T-helper 1 cell treated with Interleukin-12 subunit alpha and Interleukin-12 subunit beta and Interleukin-4 antibody, amounts not matched to agents 30 ng/mL and 1 ng/mL, for 36 hours (primary cell): ENCODE measurements at regions not wholly inside any gene's neighbourhood (a gene's known extent, or its start where the extent isn't known, plus 50 kb on each side); places are given as distances from the start of the nearest gene placed in this dataset.

Experiments
- intact Hi-C: fragments of 100-400 bp; cut with micrococcal nuclease; formaldehyde crosslinking; loops from one replicate; pipeline ENCODE4 v1.15.1; 2024

DNA sequence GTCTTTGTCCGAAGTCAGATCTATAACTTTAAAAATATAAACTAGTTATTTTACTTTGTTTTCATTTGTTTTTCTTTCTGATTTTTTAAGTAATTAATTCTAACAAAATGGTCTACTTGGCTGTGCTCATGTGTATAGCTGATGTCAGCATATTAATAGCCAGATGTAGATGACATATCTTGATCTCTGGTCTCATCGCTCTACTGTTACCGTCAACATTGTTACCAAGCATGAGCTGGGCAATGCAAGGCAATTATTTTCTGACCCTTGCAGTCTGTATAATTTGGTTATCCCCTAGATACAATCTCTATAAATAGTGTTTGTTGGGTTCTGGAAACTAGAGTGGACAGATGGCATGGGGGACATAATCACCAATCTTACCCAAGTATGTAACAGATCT lies 151.6 kb upstream of the PTPRK start:
- intact Hi-C loops: no loop called here

DNA sequence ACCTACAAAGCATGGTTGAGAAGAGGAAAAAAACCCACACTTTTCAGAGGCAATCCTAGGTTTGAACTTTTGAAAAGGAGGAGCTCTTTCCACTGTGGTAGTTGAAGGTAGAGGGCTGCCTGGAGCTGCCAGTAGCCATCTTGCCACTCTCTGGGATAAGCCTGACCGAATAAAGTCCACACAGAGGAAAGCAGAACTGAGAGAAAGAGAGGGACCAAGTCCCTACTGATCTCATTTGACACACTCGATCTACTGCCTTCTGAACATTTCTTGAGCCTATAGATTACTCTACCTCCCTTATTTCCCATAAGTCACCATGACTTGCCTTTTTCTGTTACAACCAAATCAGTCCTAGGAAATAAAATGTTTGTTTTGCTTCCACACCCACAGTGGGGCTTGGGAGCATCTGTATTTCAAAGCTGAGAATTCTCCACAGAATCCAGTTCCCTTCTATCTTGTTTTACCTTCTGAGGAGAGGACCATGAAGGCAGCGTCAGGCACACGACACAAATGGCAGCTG lies 147.0 kb upstream of the PTPRK start:
- intact Hi-C loops: no loop called here

DNA sequence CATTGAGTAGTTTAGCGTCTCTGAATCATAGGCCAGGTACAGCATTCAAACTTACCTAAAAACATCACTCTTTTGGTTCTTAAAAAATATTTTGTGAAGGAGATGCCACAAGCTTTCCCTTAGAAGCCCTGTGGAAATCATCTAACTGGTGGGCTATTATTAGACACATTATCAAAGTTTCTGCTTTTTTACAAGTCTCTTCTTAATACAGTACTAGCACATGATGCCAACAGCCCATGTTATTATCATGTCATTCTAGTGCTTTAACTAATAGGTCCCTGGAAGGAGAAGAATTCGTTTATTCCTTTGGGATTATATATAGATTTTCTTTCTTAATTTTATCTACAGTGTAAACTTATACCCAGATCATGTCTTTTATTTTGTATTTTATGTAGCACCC lies 146.0 kb upstream of the PTPRK start:
- intact Hi-C loops: no loop called here

DNA sequence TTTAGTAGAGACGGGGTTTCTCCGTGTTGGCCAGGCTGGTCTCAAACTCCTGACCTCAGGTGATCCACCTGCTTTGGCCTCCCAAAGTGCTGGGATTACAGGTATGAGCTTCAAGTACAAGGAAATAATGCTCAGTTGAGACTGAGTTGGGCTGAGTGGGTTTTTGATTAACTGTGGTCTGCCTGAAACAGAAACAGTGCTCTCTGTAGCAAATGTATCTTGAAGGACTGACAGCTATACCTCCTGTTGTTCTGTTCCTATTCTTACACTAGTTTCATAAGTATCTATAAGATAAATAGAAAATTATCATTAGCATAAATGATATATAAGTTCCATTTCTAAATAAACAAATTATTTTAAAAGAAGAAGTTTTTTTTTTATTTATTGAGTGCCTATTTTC lies 142.8 kb upstream of the PTPRK start:
- intact Hi-C loops: no loop called here

DNA sequence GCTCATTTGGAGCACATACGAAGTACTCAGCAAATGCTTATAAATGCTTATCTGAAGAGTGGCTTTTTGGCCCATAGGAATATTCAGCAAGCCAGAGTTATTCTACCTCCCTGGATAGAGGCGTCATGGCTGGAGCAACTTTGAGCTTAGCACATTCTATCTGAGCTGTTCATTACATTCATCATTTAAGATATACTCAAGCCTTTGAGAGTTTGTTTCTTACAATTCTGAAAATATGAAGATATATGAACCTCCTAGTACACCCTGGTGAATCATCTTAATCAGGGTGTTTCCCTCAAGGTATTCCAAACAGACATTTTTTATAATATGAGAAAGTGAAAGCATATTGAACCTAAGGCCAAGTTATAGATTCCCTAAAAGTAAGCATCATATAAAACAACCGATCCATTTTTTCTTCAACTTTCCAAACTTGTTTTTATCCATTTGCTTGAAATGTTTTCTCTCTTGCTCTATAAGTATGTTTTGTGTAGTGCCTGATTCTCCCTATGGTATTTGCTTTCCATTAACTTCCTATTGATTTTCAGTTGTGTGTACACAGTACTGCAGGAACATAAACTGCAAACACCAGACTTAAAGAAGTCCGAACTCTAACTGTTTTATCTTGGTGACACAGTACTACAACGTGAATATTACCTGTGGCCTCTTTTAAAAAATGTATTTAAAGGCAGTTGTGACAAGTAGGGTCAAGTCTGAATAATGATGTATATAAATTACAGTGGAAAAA lies 139.7 kb upstream of the PTPRK start:
- intact Hi-C loops: no loop called here

DNA sequence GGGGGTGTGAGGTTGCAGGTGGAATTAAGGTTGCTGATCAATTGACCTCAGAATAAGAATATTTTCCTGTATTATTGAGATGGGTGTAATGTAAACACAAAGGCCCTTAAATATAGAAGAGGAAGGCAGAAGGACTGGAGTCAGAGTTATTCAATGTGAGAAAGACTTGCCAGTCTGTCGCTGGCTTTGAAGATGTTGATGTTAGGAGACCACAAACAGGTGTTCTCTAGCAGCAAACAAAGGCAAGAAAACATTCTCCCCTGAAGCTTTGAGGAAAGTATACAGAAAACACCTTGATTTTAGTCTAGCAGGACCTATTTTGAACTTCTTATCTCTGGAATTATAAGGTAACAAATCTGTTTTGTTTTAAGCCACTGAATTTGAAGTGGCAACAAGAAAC lies 138.9 kb upstream of the PTPRK start:
- intact Hi-C loops: no loop called here

DNA sequence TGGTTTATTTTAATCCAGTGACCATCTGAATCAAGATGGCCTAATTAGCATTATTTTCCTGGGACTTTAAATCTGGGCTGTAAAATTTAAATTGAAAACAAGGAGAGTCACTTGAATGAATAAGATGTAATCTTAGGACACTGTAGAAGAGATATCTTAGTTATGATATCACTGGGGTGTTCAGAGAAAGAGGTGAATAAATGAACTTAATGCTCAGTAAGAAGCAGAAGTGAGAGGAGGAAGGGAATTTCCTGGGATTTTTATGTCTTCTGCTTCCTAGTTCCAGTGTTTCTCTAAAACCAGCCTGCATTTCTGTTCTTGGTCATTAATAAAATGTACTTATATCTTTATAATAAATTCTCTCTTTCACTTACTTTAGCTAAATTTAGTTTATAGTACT lies 136.8 kb upstream of the PTPRK start:
- intact Hi-C loops: no loop called here

DNA sequence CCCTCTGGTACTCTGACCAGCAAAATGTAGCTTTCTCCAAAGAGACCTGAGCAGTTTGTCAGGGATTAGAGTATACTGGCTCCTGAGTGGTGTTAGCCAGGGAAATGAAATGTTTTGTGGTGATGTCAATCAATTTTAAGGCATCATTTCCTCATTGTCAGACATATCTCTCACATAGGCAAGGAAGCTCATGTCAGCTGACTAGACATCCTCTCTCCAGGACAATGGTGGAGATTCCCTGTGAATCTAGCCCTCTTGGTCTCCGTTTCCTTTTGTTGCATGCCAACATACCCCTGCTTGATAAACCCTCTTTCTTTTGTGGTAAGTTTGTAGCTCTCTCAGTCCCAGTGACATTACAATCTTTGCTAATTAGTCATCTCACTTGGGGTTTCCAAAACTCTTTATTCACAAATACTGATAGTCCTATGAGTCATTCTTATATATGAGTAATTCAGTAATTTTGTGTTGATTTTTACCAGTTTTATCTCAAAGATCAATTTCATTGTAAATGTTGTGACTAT lies 135.6 kb upstream of the PTPRK start:
- intact Hi-C loops: no loop called here

DNA sequence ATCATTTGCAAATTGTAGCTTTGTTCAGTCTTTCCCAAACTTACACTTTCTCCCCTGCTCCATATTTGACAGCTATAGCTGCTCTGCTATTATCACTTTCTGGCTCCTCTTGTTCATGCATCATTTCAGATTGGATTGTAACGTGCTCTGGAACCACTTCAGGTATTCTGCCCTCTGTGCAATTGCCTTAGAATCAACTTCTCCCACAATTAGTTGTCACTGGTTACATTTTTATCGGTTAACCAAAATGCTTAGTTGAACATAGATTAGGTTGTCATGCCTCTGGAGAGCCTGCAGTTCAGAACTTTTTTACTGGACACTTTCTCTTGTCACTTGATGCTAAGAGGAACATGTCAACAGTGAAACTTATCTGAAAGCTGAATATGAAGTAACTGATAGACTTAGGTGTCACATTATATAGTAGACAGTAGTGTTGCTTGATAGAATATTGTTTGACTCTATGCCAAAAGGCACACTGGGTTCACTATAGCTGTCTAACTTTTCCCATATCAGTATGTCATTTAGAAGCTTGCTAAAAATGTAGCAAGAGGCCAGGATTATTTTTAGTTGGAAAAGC lies 127.7 kb upstream of the PTPRK start:
- intact Hi-C loops: no loop called here

DNA sequence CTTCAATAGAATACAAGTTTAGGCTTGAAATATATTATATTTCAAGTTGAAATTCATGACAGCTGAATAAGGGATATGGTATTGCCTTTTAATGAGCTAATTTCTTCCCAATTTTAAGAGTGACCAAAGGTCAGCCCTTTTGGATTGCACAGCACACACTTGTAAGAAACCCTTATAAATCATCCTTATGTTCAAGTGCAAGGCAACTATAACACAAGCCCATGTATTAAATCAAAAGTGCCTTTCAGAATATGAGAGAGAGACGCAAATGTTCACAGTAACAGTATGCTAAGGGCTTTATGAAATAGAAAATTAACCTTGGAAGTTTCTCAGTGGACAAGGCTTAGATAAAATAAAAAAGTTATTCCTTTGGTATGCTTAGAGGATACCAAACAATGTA lies 121.7 kb upstream of the PTPRK start:
- intact Hi-C loops: no loop called here

DNA sequence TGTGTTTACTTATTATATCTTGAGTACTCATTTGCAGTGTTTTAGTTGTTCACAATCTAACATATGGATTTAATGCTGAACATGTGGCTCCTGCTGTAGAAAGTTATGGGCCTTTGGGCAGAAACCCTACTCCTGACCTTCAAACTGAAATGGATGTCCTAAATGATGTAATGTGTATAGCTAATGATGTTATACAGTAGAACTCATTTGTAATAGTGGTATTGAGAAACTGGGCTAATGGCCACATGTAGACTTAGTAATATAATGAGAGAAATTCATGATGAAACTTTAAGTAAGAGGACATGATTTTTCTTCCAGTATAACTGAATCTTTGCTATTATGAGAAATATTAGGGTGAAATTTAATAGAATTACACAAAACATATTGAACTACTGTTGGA lies 121.3 kb upstream of the PTPRK start:
- intact Hi-C loops: no loop called here

DNA sequence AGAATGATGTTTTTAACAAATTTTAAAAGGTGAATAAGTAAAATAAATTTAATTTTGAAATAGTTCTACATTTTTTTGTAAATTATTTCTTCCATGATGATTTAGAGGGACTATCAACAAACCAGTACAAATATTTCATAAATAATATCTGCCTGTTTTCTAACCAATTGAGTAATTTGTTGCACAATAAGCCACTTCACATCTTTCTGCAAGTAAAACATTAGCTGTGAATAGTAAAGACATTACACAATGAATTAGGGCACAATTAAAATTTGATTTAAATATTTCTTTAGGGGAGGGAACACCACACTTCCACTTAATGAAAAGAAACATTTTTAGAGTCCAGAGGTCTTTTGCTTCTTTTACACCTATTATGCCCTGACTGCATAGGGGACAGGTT lies 118.4 kb upstream of the PTPRK start:
- intact Hi-C loops: no loop called here

DNA sequence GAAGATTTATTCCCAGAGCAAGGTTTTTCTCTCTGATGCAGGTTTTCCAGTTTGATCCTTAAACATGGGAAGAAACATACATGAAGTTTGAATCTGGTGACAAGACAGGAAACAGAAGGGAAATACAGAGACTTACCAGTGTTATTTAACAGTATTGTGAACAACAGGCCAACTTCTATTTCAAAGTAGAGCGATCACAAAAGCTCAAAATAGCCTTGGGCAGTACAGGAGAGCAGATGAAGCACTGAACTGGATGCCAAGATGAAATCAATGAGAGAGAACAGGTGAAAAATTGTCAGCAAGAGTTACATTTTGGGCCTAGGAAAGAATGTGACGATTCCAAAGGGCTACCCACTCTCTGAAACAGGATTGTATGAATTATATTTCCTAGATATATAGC lies 114.8 kb upstream of the PTPRK start:
- intact Hi-C loops: no loop called here

DNA sequence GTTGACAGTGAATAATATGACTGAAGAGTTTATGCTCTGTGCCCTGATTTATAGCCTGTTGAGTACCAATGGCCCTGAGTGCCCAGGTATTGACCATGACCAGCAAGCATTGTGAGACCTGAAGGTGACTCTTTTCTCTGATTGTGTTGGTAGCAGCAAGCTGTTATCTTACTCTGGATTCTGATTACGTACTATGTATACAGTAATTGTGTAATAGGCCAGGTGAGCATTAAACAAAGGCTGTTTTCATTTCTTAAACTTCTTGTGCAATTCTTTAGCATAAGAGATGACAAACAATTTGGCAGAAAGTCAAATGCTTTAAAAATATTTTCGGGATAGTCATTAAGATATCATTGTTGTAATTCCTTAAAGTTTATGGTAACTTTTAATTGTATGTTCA lies 111.7 kb upstream of the PTPRK start:
- intact Hi-C loops: no loop called here

DNA sequence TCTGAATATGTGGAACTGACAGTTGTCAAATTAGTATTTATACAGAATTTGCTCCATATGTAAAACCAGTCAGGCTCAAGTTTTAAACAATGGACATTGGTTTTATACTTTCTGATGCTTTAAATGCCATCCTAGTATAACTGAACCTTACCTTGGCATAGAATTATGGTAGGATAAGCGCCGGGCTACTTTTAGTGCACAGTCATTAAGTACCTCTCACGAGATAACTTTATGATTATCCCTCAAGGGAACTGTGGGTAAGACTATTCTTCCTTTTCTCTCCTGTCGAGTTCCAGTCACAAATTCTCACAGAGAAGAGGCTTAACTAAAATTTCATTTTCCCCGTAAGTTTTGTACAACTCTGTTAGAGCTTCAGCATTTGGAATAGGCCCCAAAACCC lies 110.6 kb upstream of the PTPRK start:
- intact Hi-C loops: no loop called here

DNA sequence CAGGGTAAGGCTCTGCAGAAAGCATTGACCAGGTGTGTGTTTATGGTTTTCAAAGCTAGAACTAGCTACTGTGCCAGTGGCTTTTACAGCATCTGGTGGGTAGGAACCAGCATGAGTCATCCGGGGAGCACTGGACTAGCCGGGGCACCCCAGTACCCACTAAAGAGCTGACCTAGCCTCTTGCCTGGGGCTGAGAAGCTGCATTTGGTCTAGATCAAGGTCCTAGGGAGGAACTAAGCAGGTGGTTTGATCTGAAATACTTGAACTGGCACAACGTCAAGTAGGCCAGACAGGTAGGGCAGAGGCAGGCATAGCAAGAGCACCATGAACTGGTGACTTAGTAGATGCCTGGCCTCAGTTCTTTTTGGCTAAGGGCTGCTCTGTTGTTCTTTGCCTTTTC lies 109.8 kb upstream of the PTPRK start:
- intact Hi-C loops: no loop called here

DNA sequence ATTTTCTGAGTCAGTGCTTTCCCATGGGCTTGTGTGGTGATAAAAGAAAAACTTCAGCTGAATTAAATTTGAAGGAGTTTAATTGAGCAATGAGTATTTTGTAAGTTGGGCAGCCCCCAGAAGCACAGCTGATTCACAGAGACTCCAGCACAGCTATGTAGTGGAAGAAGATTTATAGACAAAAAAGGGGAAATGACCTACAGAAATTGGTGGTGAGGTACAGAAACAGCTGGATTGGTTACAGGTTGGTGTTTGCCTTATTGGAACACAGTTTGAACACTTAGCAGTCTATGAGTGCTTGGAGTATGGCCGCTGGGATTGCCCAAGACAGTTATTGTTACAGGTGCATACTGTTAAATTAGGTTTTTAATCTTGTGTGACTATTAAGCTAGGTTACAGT lies 96.9 kb upstream of the PTPRK start:
- intact Hi-C loops: no loop called here

DNA sequence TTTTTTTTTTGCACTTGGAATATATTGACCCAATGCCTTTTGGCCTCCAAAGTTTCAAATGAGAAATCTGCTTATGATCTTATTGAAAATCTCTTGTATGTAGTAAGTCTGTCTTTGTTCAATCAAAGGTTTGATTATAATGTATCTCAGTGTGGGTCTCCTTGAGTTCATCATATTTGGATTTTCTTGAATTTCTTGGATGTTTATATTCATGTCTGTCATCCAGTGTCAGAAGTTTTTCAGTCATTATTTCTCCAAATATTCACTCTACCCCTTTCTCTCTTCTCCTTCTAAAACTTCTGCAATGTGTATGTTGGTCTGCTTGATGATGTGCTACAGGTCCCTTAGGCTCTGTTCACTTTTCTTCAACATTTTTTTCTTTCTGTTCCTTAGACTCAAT lies 95.9 kb upstream of the PTPRK start:
- intact Hi-C loops: no loop called here

DNA sequence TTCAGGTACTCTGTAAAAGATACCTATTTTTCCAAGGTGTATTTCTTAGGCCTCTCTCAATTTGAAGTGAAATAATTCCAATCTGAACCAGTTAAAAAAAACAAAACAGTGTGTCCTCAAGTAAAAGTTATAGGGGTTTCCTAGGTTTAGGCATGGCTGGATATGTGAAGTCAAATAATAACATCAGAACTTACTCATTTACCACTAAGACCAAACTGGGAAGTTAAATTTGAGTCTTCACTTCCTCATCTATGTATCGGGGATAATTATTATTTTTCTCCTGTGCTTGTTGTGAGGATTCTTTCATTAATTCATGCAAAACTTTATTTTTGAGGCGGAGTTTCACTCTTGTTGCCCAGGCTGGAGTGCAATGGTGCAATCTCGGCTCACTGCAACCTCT lies 86.2 kb upstream of the PTPRK start:
- intact Hi-C loops: no loop called here

DNA sequence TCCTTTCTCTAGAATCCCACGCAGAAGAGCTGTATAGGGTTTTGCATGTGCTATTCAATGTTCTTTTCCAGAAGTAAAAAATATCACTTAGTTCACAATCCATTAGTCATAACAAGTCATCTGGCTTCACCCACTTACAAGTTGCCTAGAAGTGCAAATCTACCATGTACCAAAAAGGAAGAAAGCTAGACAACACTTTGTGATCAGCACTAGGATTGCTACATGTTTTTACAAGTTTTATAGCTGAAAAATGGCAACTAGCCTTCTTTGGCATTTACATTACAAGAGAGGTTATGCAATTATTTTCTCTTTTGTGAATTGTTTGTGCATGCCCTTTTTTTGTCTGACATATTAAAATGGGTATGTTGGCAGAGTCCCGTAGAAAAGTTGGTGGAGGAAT lies 85.6 kb upstream of the PTPRK start:
- intact Hi-C loops: no loop called here

DNA sequence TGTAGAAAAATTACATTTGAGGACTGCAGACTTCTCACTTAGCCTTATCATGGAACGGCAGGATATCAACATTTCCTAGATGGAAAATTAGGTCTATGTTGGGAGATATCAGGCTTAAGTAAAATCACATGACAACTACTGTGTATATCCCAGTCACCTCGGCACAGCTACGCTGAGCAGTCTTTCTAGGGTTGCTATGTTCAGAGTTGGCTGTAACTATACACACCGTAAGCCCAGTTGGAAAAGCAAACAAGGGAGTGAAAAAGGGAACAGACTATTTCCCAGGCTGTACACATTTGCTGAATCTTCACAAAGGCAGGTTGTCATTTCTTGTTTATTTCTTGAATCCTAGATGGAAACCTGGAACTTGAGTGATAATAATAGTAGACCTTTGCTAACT lies 80.7 kb upstream of the PTPRK start:
- intact Hi-C loops: no loop called here

DNA sequence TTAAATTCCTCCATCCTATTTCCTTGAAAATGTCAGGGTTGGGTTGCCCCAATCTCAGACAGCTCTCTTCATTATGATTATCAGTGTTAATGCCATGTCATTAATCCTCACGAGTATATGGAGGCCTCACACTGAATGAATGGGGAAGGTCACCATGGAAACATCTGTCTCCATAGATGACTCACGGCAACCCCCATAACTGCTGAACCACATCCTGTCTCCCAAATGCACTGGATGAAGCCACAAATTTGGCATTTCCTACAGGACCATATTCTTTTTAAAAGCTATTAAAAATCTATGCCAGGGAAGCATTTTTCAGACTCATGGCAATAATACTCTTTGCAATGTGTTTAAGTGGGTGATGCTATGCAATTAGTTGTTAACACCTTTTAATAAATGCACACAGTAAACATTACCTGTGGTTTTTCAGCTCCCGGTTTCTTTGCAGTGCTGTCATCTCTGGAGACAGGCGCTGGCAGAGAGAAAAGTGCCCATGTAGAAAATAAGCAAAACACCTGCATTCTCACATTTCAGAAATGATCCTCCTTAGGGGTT lies 80.1 kb upstream of the PTPRK start:
- intact Hi-C loops: no loop called here

DNA sequence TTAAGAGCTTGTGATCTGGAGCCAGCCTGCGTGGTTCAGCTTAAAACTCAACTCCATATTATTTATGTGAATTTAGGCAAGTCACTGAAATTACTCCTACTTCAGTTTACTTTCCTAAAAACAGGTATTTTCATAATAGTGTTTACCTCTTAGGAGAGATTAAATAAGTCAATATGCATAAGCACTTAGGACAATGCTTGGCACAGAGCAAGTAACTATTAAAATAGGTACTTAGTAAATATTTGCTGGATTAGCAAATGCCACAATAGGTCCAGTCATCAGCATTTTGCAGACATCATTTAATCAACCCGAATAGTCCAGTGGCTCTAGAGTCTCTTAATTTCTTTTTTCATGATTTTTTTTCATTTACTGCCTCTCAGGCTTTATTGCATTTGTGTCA lies 78.6 kb upstream of the PTPRK start:
- intact Hi-C loops: no loop called here
